ENCODE measurements at regions not wholly inside any gene's neighbourhood (a gene's known extent, or its start where the extent isn't known, plus 50 kb on each side); places are given as distances from the start of the nearest gene placed in this dataset.

GRCh38 chr1:58950897-58951296 is 167.1 kb upstream of the JUN start:
- TF ChIP-seq, protein P1, sequence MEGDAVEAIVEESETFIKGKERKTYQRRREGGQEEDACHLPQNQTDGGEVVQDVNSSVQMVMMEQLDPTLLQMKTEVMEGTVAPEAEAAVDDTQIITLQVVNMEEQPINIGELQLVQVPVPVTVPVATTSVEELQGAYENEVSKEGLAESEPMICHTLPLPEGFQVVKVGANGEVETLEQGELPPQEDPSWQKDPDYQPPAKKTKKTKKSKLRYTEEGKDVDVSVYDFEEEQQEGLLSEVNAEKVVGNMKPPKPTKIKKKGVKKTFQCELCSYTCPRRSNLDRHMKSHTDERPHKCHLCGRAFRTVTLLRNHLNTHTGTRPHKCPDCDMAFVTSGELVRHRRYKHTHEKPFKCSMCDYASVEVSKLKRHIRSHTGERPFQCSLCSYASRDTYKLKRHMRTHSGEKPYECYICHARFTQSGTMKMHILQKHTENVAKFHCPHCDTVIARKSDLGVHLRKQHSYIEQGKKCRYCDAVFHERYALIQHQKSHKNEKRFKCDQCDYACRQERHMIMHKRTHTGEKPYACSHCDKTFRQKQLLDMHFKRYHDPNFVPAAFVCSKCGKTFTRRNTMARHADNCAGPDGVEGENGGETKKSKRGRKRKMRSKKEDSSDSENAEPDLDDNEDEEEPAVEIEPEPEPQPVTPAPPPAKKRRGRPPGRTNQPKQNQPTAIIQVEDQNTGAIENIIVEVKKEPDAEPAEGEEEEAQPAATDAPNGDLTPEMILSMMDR (IDR thresholded peaks at IDR 0.05): no peak
- no peak for TF ChIP-seq POLR2A (IDR thresholded peaks at IDR 0.05)
